ENCODE measurements at regions not wholly inside any gene's neighbourhood (a gene's known extent, or its start where the extent isn't known, plus 50 kb on each side); places are given as distances from the start of the nearest gene placed in this dataset.
A peak's percentile ranks its signal among the peaks of the same experiment; 100 is the strongest.

GRCh38 chr5:4738298-4738697 lies 401.8 kb upstream of the ADAMTS16 start:
- Histone ChIP-seq H3K27ac (peak overlapping the region; percentile 19; the same call in 1 of the 2 replicates), H3K9ac (no peak overlapping the region), H3K36me3 (ENCODE audit: insufficient read depth) (no peaks in the 10 kb centered on the region), H3K27me3 (ENCODE audit: insufficient read depth, low read depth) (no peaks in the 10 kb centered on the region), H3K4me3 (IDR thresholded peaks at IDR 0.05; ENCODE audit: insufficient read depth, low read depth, low read length) (no peak overlapping the region), H4K20me1 (ENCODE audit: insufficient read depth) (no peaks in the 10 kb centered on the region), H3K4me1 (ENCODE audit: low read depth, poor library complexity, severe bottlenecking) (peaks cover 35% of the 10 kb centered on the region), H3K79me2 (ENCODE audit: insufficient read depth, low read depth) (no peaks in the 10 kb centered on the region), H3K4me2 (peak overlapping the region; percentile 13; the same call in 1 of the 2 replicates), H2AFZ (ENCODE audit: low read depth) (no peak overlapping the region)
- no peak for TF ChIP-seq CTCF (conservative IDR thresholded peaks at IDR 0.05; ENCODE audit: low read depth, low read length)

GRCh38 chr5:4740156-4740555 lies 400.0 kb upstream of the ADAMTS16 start:
- peak overlapping the region; percentile 21; the same call in 1 of the 2 replicates for H3K4me2 ChIP-seq
- no peak for TF ChIP-seq CTCF (conservative IDR thresholded peaks at IDR 0.05; ENCODE audit: low read depth, low read length)
- H3K27ac ChIP-seq = no peak overlapping the region
- H3K4me1 ChIP-seq (ENCODE audit: low read depth, poor library complexity, severe bottlenecking) = peaks cover 35% of the 10 kb centered on the region
- no peaks in the 10 kb centered on the region for H3K27me3 ChIP-seq (ENCODE audit: insufficient read depth, low read depth)
- H2AFZ ChIP-seq (ENCODE audit: low read depth) = no peak overlapping the region
- H3K79me2 ChIP-seq (ENCODE audit: insufficient read depth, low read depth) = no peaks in the 10 kb centered on the region
- no peak overlapping the region for H3K4me3 ChIP-seq (IDR thresholded peaks at IDR 0.05; ENCODE audit: insufficient read depth, low read depth, low read length)
- H3K9ac ChIP-seq = no peak overlapping the region
- H4K20me1 ChIP-seq (ENCODE audit: insufficient read depth) = no peaks in the 10 kb centered on the region
- H3K36me3 ChIP-seq (ENCODE audit: insufficient read depth) = no peaks in the 10 kb centered on the region

- TF ChIP-seq CTCF (conservative IDR thresholded peaks at IDR 0.05; ENCODE audit: low read depth, low read length) = no peak
- H3K4me1 ChIP-seq (ENCODE audit: low read depth, poor library complexity, severe bottlenecking) = no peaks in the 10 kb centered on the region
- no peaks in the 10 kb centered on the region for H3K79me2 ChIP-seq (ENCODE audit: insufficient read depth, low read depth)
- H4K20me1 ChIP-seq (ENCODE audit: insufficient read depth) = no peaks in the 10 kb centered on the region
- no peak overlapping the region for H3K4me3 ChIP-seq (IDR thresholded peaks at IDR 0.05; ENCODE audit: insufficient read depth, low read depth, low read length)
- H3K27me3 ChIP-seq (ENCODE audit: insufficient read depth, low read depth) = no peaks in the 10 kb centered on the region
- no peak overlapping the region for H3K9ac ChIP-seq
- H3K27ac ChIP-seq = no peak overlapping the region
- no peak overlapping the region for H2AFZ ChIP-seq (ENCODE audit: low read depth)
- no peaks in the 10 kb centered on the region for H3K36me3 ChIP-seq (ENCODE audit: insufficient read depth)
- H3K4me2 ChIP-seq = no peak overlapping the region
These were observed 381.6 kb upstream of the ADAMTS16 start for GRCh38 chr5:4758550-4758949.

- H2AFZ ChIP-seq (ENCODE audit: low read depth) = no peak overlapping the region
- TF ChIP-seq CTCF (conservative IDR thresholded peaks at IDR 0.05; ENCODE audit: low read depth, low read length) = no peak
- H3K27ac ChIP-seq = no peak overlapping the region
- H3K79me2 ChIP-seq (ENCODE audit: insufficient read depth, low read depth) = no peaks in the 10 kb centered on the region
- H3K27me3 ChIP-seq (ENCODE audit: insufficient read depth, low read depth) = no peaks in the 10 kb centered on the region
- no peaks in the 10 kb centered on the region for H3K36me3 ChIP-seq (ENCODE audit: insufficient read depth)
- H3K4me3 ChIP-seq (IDR thresholded peaks at IDR 0.05; ENCODE audit: insufficient read depth, low read depth, low read length) = no peak overlapping the region
- no peak overlapping the region for H3K9ac ChIP-seq
- H4K20me1 ChIP-seq (ENCODE audit: insufficient read depth) = no peaks in the 10 kb centered on the region
- no peaks in the 10 kb centered on the region for H3K4me1 ChIP-seq (ENCODE audit: low read depth, poor library complexity, severe bottlenecking)
- no peak overlapping the region for H3K4me2 ChIP-seq
These were observed 381.1 kb upstream of the ADAMTS16 start for GRCh38 chr5:4758996-4759395.
